Panc1 (cell line): ENCODE measurements at regions not wholly inside any gene's neighbourhood (a gene's known extent, or its start where the extent isn't known, plus 50 kb on each side); places are given as distances from the start of the nearest gene placed in this dataset.

ENCODE experiments used
- ATAC-seq: fragments of 200-7000 bp; cut with Tn5 transposase; 2 replicates; pipeline ENCODE4 v1.9.1; 2020; ENCODE audit warnings: mild to moderate bottlenecking, moderate library complexity
- BruUV-seq: library from RNA; stranded (reverse); fragments of 400-500 nt; replicated peaks from 2 replicates; lab custom pipeline; 2021; lab: Mats Ljungman, UMichigan
- CTCF ChIA-PET: fragments of 300-600 bp; sonication (Branson Sonifier 250); formaldehyde crosslinking; loops from one replicate; lab custom pipeline; 2022; ENCODE audit warnings: antibody characterized with exemption; lab: Charles Lee
- POLR2A ChIA-PET: fragments of 300-600 bp; sonication (Branson Sonifier 250); formaldehyde crosslinking; loops from one replicate; lab custom pipeline; 2022; ENCODE audit warnings: antibody characterized with exemption; lab: Charles Lee
- DNase-seq: peaks from one replicate; pipeline ENCODE4 v3.0.0-alpha.2; 2010; ENCODE audit warnings: low read depth, low spot score
- H3K27ac ChIP-seq: 2 replicates; pipeline ENCODE4 v1.5.1; 2011; ENCODE audit warnings: mild to moderate bottlenecking, low read length, inconsistent platforms
- H3K27me3 ChIP-seq: fragments of 200-500 bp; sonication (Bioruptor generic); 2 replicates; pipeline ENCODE4 v1.6.0; 2014; ENCODE audit warnings: low read length, inconsistent platforms; ENCODE audit not compliant: control insufficient read depth, insufficient read depth
- H3K36me3 ChIP-seq: fragments of 200-500 bp; sonication (Bioruptor generic); 2 replicates; pipeline ENCODE4 v1.5.1; 2014; ENCODE audit warnings: inconsistent platforms, mild to moderate bottlenecking, low read length, moderate library complexity; ENCODE audit not compliant: control insufficient read depth, insufficient read depth
- H3K4me1 ChIP-seq: 2 replicates; pipeline ENCODE4 v1.5.1; 2011; ENCODE audit warnings: inconsistent platforms, mild to moderate bottlenecking, low read length, moderate library complexity; ENCODE audit not compliant: control insufficient read depth, insufficient read depth
- H3K4me3 ChIP-seq, 2 experiments: 2 replicates each; pipeline ENCODE4 v1.5.1; 2011 to 2012; ENCODE audit warnings: low read depth in 2 of 2, low read length in 2 of 2, mild to moderate bottlenecking in 2 of 2, inconsistent platforms in 1 of 2, moderate library complexity in 1 of 2
- H3K9me3 ChIP-seq: fragments of 200-500 bp; sonication (Bioruptor generic); 2 replicates; pipeline ENCODE4 v1.5.1; 2014; ENCODE audit warnings: low read depth, mild to moderate bottlenecking, inconsistent platforms, low read length, moderate library complexity; ENCODE audit not compliant: control insufficient read depth, insufficient read depth
- CTCF ChIP-seq: fragments of 450-650 bp; IDR thresholded peaks from 2 replicates; pipeline ENCODE4 v1.5.1; 2017; ENCODE audit warnings: mild to moderate bottlenecking
- POLR2AphosphoS5 ChIP-seq: IDR thresholded peaks from 2 replicates; pipeline ENCODE4 v1.6.1; 2012; ENCODE audit warnings: mild to moderate bottlenecking, low read depth, low read length, moderate library complexity
- REST ChIP-seq, 2 experiments: IDR thresholded peaks; 2 replicates each; pipeline ENCODE4 v1.6.1; 2011 to 2012; ENCODE audit warnings: low read depth in 2 of 2, control low read depth in 1 of 2, low read length in 1 of 2, mild to moderate bottlenecking in 1 of 2, moderate library complexity in 1 of 2; ENCODE audit not compliant: insufficient read depth in 1 of 2
- SIN3A ChIP-seq: IDR thresholded peaks from 2 replicates; pipeline ENCODE4 v1.6.1; 2012; ENCODE audit warnings: low read depth, mild to moderate bottlenecking, low read length, moderate library complexity, borderline replicate concordance; ENCODE audit not compliant: insufficient read depth
- TCF7L2 ChIP-seq: IDR thresholded peaks from 2 replicates; pipeline ENCODE4 v1.6.1; 2011; ENCODE audit warnings: mild to moderate bottlenecking, low read depth, low read length, inconsistent platforms
- in situ Hi-C: cut with HindIII; loops from 2 replicates; pipeline ENCODE4 v1.10.0; 2016; ENCODE audit warnings: low sequenced_read_pairs, low pct_unique_long_range_greater_than_20kb
- intact Hi-C: fragments of 100-400 bp; cut with micrococcal nuclease; formaldehyde crosslinking; loops from one replicate; pipeline ENCODE4 v1.10.0; 2022; ENCODE audit not compliant: unreplicated experiment

- POLR2A ChIA-PET = no interaction called here
These were observed 66.7 kb upstream of the SAMD5 start for GRCh38 chr6:147441751-147442150.

GRCh38 chr6:147447835-147448611, 60.5 kb upstream of the SAMD5 start:
- H3K4me3 ChIP-seq = no peak overlapping the region

More at GRCh38 chr6:147441751-147442150, 66.7 kb upstream of the SAMD5 start:
- no peaks in the 10 kb centered on the region for H3K4me1 ChIP-seq
- in situ Hi-C loops (no loop called here), intact Hi-C loops (no loop called here)
- DNase-seq (no peak), ATAC-seq (no peak)
- H3K9me3 ChIP-seq = no peaks in the 10 kb centered on the region
- H3K4me3 ChIP-seq = no peak overlapping the region
- CTCF ChIA-PET = no interaction called here
- H3K27ac ChIP-seq = no peak overlapping the region
- no peak for TF ChIP-seq TCF7L2
- no TSS peak for BruUV-seq
- peaks cover 7% of the 10 kb centered on the region; the same call in 1 of the 2 replicates for H3K27me3 ChIP-seq
- no peaks in the 10 kb centered on the region for H3K36me3 ChIP-seq

More at GRCh38 chr6:147447835-147448611, 60.5 kb upstream of the SAMD5 start:
- ATAC-seq (peak; percentile 53; the same call in 1 of the 2 replicates), DNase-seq (no peak)
- TF ChIP-seq POLR2AphosphoS5 (no peak), CTCF (no peak), TCF7L2 (no peak), REST (IDR thresholded peaks at IDR 0.05; ENCODE audit: insufficient read depth in 1 of 2, low read depth in 2 of 2, low read length in 1 of 2) (no peak), SIN3A (no peak)
- intact Hi-C loops (no loop called here), in situ Hi-C loops (no loop called here)
- peaks cover 7% of the 10 kb centered on the region; the same call in 1 of the 2 replicates for H3K27me3 ChIP-seq
- no TSS peak for BruUV-seq
- ChIA-PET POLR2A (no interaction called here), CTCF (no interaction called here)
- H3K9me3 ChIP-seq = no peaks in the 10 kb centered on the region
- H3K27ac ChIP-seq = no peak overlapping the region
- H3K4me1 ChIP-seq = no peaks in the 10 kb centered on the region
- no peaks in the 10 kb centered on the region for H3K36me3 ChIP-seq
